Fibroblast of skin of right quadriceps (primary cell): ENCODE measurements at regions not wholly inside any gene's neighbourhood (a gene's known extent, or its start where the extent isn't known, plus 50 kb on each side); places are given as distances from the start of the nearest gene placed in this dataset.
"Not testable (repeated sequence)": the region's sequence is repeated elsewhere in the genome, so short reads cannot be mapped to it uniquely, and the experiment has no call there.

Experiments used
- DNase-seq: peaks from one replicate; pipeline ENCODE4 v3.0.0-alpha.2; 2013

- DNase-seq, result peak; percentile 20
These were observed 107.4 kb downstream of the LEPR start for GRCh38 chr1:65527707-65528503.

DNA sequence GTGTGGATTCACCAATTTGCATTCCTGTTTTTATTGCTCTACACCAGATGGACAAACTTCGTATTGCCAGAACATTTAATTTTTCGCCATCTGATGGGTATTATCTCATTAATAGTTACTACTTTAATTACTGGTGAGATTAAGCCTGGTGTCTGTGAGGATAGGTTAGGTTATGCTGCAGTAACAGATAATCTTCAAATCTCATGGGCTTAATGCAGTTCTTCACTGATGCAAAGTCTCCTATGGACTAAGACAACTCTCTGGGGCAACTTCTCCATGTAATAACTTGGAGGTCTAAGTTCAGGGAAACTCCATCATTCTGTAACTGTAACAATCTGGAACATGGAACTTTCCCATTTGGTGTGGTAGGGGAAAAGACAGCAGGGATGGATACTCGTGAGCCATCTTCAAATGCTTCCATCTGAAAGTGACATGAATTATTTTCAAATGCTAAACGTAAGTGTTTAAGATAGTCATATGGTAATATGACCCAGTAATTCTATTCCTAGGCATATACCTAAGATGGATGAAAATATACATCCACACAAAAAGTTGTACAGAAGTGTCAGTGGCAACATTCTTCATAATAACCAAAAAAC, 111.6 kb downstream of the LEPR start:
- no peak for DNase-seq

- DNase-seq, result no peak
These were observed 115.5 kb downstream of the LEPR start for GRCh38 chr1:65535981-65536380.

DNA sequence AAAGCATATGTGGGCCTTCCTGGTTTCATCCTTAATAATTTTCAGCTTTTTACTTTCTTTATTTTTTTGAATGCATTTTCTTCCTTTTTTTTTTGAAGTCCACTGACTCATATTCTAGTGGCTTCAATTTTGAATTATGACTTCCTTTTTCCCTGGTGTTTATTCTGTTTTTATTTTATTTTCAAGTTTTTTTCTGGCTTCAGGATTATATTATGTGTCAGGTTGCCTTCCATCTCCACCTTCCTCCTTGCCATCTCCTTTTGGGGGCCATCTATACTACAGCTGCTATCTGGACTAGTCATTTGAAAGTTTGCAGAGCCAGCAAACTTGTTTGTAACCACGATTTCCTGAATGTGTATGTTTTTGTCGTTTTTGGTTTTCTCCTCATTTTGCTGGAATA, 117.6 kb downstream of the LEPR start:
- DNase-seq, result no peak

- DNase-seq, result no peak
These were observed 118.2 kb downstream of the LEPR start for GRCh38 chr1:65538664-65539063.

GRCh38 chr1:65539266-65540131, 119.0 kb downstream of the LEPR start:
- peak; percentile 36 for DNase-seq

DNA sequence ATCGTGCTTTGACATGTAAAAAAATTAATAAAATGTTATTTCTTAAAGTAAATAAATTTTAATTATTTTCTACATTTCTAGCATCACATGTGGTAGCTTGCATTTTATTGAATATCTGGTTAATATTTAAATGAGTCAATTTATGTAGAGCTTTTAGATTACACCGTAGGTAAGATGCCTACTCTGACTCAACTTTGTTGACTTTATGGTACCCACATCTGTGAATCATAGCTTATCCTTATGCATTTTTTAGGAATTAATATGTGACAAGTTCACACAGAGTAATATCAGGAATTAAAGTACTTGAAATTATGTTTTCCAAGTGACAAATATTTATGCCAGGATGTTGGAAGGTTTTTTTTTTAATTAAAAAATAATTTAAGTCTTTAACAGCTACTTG, 120.7 kb downstream of the LEPR start:
- no peak for DNase-seq

GRCh38 chr1:65541865-65542264, 121.4 kb downstream of the LEPR start:
- no peak for DNase-seq

- DNase-seq, result not testable (repeated sequence)
These were observed 122.1 kb downstream of the LEPR start for GRCh38 chr1:65542592-65542991.

GRCh38 chr1:65550306-65551010, 130.0 kb downstream of the LEPR start:
- DNase-seq, result not testable (repeated sequence)

DNA sequence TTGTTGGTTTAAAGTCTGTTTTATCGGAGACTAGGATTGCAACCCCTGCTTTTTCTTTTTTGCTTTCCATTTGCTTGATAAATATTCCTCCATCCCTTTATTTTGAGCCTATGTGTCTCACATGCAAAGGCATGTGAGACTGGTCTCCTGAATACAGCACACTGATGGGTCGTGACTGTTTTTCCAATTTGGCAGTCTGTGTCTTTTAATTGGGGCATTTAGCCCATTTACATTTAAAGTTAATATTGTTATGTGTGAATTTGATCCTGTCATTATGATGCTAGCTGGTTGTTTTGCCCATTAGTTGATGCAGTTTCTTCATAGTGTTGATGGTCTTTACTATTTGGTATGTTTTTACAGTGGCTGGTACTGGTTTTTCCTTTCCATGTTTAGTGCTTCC, 132.0 kb downstream of the LEPR start:
- not testable (repeated sequence) for DNase-seq

DNA sequence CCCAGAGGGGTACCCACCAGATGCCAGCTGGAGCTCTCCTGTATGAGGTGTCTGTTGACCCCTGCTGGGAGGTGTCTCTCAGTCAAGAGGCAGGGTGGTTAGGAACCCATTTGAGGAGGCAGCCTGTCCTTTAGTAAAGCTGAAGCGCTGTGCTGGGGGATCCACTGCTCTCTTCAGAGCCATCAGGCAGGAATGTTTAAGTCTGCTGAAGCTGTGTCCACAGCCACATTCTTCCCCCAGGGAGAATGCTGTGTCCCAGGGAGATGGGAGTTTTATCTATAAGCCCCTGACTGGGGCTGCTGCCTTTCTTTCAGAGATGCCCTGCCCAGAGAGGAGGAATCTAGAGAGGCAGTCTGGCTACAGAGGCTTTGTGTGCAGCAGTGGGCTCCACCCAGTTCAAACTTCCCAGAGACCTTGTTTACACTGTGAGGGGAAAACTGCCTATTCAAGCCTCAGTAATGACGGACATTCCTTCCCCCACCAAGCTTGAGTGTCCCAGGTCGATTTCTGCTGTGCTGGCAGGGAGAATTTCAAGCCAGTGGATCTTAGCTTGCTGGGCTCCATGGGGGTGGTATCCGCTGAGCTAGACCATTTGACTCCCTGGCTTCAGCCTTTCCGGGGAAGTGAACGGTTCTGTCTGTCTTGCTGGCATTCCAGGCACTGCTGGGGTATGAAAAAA, 133.8 kb downstream of the LEPR start:
- not testable (repeated sequence) for DNase-seq

DNA sequence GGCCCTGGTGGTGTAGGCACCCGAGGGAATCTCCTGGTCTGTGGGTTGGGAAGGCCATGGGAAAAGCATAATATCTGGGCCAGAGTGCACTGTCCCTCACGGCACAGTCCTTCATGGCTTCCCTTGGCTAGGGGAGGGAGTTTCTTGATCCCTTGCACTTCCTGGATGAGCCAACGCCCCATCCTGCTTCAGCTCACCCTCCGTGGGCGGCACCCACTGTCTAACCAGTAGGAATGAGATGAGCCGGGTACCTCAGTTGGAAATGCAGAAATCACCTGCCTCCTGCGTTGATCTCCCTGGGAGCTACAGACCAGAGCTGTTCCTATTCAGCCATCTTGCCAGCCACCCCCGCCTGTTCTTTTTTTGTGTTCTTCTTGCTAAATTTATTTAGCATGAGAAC, 134.4 kb downstream of the LEPR start:
- no peak for DNase-seq

DNA sequence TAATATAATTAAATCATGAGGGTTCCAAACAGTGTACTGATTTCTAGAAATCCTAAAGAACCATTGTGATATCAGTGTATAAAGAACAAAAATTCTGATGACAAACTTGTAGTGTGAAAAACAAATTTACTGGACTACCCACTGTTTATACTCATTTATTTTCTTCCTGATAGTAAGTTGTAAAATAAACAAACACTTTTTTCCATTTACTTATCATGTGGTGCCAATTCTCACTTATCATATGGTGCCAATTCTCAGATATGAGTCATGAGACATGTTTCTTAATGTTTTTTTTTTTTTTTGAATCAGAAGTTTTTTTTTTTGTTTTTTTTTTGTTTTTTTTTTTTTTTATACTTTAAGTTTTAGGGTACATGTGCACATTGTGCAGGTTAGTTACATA, 137.7 kb downstream of the LEPR start:
- DNase-seq, result no peak

GRCh38 chr1:65564493-65564892, 144.0 kb downstream of the LEPR start:
- DNase-seq, result no peak

- DNase-seq, result no peak
These were observed 147.8 kb downstream of the LEPR start for GRCh38 chr1:65568285-65568684.

- no peak for DNase-seq
These were observed 152.4 kb downstream of the LEPR start for GRCh38 chr1:65572701-65573421.

DNA sequence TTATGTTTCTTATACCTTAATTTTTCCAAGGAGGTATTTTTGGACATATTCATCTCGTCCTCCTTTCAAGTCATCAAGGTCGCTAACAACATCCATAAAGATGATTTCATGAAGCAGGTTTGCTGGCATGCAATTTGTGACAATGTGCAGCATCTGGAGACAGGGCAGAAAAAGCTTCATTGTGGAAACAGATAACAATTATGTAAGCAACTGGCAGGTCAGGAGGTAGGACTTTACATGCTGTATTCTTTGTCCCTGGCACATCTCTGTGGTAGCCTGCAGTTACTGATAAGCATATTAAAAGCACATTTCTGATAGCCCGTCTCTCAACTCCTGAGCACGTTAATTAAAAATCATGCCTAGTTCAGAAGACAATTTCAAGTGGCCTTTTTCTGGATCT, 156.8 kb downstream of the LEPR start:
- no peak for DNase-seq

GRCh38 chr1:65577982-65578381, 157.5 kb downstream of the LEPR start:
- DNase-seq, result not testable (repeated sequence)

DNA sequence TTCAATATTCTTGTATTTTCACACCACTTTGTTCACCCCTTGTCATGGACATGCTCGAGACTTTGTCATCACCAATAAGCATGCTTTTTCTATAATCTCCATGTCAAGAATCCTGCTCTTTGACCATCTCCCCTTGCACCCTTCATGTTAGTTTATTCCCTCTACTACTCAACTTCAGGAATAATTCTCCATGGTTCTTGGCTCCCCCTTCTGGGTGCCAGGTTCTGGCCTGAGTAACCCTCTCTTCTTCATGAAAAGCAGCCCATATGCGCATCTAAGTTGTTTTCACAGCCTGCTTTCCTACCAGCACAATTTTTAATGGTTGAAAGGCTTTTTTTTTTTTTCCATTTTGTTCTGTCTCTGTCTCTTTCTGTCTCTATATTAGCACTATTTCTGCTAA, 160.7 kb downstream of the LEPR start:
- DNase-seq, result no peak

DNA sequence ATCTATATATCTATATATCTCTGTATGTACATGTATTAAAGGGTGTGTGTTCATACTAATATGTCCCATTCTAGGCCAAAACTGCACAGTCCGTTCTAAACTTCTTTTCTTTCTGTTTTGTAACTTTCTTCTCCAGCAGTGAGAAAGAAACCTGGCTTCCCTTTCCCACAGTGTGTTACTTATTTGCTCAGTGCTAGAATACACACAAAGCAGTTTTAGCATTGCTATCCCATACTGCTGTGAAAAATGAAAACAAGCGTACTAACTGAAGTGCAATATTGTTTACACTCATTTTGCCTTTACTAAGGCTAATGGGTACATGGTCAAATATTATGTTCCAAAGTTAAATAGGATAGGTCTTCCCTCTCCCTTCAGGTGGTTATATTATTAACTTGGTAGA, 163.9 kb downstream of the LEPR start:
- no peak for DNase-seq

GRCh38 chr1:65590279-65590678, 169.8 kb downstream of the LEPR start:
- no peak for DNase-seq
